ENCODE measurements at regions not wholly inside any gene's neighbourhood (a gene's known extent, or its start where the extent isn't known, plus 50 kb on each side); places are given as distances from the start of the nearest gene placed in this dataset.

DNA sequence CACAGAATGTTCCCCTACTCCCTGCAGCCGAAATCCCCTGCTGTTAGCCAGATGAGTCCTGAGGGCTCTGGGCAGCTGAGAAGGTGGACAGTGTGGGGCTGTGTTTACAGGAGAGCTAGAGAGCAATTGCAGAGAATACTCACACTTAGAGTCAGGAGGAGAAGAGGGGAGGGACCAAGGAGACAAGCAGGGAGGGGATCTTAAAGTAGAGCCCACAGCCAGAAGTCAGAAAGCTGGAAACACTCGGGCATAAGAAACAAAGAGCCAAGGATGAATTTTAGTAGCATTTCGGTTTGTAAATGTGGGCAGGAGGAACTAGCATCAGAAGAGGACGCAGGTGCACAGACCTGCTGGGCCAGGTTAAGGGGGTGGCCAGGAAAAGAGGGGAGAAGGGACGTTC is 1435.9 kb downstream of the BRD1 start:
- TF ChIP-seq, protein P1, sequence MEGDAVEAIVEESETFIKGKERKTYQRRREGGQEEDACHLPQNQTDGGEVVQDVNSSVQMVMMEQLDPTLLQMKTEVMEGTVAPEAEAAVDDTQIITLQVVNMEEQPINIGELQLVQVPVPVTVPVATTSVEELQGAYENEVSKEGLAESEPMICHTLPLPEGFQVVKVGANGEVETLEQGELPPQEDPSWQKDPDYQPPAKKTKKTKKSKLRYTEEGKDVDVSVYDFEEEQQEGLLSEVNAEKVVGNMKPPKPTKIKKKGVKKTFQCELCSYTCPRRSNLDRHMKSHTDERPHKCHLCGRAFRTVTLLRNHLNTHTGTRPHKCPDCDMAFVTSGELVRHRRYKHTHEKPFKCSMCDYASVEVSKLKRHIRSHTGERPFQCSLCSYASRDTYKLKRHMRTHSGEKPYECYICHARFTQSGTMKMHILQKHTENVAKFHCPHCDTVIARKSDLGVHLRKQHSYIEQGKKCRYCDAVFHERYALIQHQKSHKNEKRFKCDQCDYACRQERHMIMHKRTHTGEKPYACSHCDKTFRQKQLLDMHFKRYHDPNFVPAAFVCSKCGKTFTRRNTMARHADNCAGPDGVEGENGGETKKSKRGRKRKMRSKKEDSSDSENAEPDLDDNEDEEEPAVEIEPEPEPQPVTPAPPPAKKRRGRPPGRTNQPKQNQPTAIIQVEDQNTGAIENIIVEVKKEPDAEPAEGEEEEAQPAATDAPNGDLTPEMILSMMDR (IDR thresholded peaks at IDR 0.05; ENCODE audit: insufficient read depth, low read length): no peak
- no peak for TF ChIP-seq POLR2AphosphoS5 (IDR thresholded peaks at IDR 0.05; ENCODE audit: low read depth)
- no peak for TF ChIP-seq GABPA (IDR thresholded peaks at IDR 0.05; ENCODE audit: low read depth)
- TF ChIP-seq, protein P2, sequence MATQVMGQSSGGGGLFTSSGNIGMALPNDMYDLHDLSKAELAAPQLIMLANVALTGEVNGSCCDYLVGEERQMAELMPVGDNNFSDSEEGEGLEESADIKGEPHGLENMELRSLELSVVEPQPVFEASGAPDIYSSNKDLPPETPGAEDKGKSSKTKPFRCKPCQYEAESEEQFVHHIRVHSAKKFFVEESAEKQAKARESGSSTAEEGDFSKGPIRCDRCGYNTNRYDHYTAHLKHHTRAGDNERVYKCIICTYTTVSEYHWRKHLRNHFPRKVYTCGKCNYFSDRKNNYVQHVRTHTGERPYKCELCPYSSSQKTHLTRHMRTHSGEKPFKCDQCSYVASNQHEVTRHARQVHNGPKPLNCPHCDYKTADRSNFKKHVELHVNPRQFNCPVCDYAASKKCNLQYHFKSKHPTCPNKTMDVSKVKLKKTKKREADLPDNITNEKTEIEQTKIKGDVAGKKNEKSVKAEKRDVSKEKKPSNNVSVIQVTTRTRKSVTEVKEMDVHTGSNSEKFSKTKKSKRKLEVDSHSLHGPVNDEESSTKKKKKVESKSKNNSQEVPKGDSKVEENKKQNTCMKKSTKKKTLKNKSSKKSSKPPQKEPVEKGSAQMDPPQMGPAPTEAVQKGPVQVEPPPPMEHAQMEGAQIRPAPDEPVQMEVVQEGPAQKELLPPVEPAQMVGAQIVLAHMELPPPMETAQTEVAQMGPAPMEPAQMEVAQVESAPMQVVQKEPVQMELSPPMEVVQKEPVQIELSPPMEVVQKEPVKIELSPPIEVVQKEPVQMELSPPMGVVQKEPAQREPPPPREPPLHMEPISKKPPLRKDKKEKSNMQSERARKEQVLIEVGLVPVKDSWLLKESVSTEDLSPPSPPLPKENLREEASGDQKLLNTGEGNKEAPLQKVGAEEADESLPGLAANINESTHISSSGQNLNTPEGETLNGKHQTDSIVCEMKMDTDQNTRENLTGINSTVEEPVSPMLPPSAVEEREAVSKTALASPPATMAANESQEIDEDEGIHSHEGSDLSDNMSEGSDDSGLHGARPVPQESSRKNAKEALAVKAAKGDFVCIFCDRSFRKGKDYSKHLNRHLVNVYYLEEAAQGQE (IDR thresholded peaks at IDR 0.05; ENCODE audit: insufficient replicate concordance, low read depth): no peak
- no peak for TF ChIP-seq SPI1 (IDR thresholded peaks at IDR 0.05; ENCODE audit: borderline replicate concordance, low read depth)

Data from HL-60 (cell line).